CD4-positive, alpha-beta T cell (primary cell): ENCODE measurements at regions not wholly inside any gene's neighbourhood (a gene's known extent, or its start where the extent isn't known, plus 50 kb on each side); places are given as distances from the start of the nearest gene placed in this dataset.

Experiments used
- ATAC-seq: fragments of 200-7000 bp; cut with Tn5 transposase; one replicate; pipeline ENCODE4 v1.10.0; 2022; ENCODE audit warnings: mild to moderate bottlenecking; ENCODE audit not compliant: poor library complexity
- CTCF ChIA-PET: fragments of 350-600 bp; sonication (Branson Sonifier 250); formaldehyde crosslinking; loops from one replicate; lab custom pipeline; 2021; ENCODE audit warnings: antibody characterized with exemption, inconsistent platforms; lab: Charles Lee
- POLR2A ChIA-PET: fragments of 350-600 bp; sonication (Branson Sonifier 250); formaldehyde crosslinking; loops from one replicate; lab custom pipeline; 2021; ENCODE audit warnings: antibody characterized with exemption, inconsistent platforms; lab: Charles Lee
- DNase-seq, 14 experiments: peaks; one replicate each; pipeline ENCODE4 v3.0.0-alpha.2; 2013 to 2020; ENCODE audit warnings: mixed read lengths in 2 of 14
- H3K27ac ChIP-seq, 2 donors: one replicate each; pipeline versions ENCODE4 v1.5.1 to v1.7.0; 2013; ENCODE audit warnings: low read length in 2 of 2, low read depth in 1 of 2, mild to moderate bottlenecking in 1 of 2
- H3K27me3 ChIP-seq, 2 experiments: 1 replicate in 1 of 2; 2 replicates in 1 of 2; pipeline versions ENCODE4 v1.6.1 to v1.7.0; 2013; ENCODE audit warnings: low read length in 2 of 2, control low read depth in 1 of 2, mild to moderate bottlenecking in 1 of 2, moderate library complexity in 1 of 2; ENCODE audit not compliant: insufficient read depth in 2 of 2, control insufficient read depth in 1 of 2
- H3K36me3 ChIP-seq: one replicate; pipeline ENCODE4 v1.6.1; 2013; ENCODE audit warnings: low read length, control low read depth; ENCODE audit not compliant: insufficient read depth
- H3K4me1 ChIP-seq: one replicate; pipeline ENCODE4 v1.6.1; 2013; ENCODE audit warnings: low read length, control low read depth; ENCODE audit not compliant: insufficient read depth
- H3K4me3 ChIP-seq: one replicate; pipeline ENCODE4 v1.5.1; 2013; ENCODE audit warnings: mild to moderate bottlenecking, low read length, moderate library complexity
- H3K9me3 ChIP-seq, 2 experiments: 1 replicate in 1 of 2; 2 replicates in 1 of 2; pipeline versions ENCODE4 v1.6.1 to v1.7.0; 2013; ENCODE audit warnings: low read length in 2 of 2, mild to moderate bottlenecking in 2 of 2, control low read depth in 1 of 2, moderate library complexity in 1 of 2; ENCODE audit not compliant: control insufficient read depth in 1 of 2, insufficient read depth in 1 of 2
- H3K27ac Mint-ChIP-seq: one replicate; pipeline ENCODE4 v1.8.0; 2020; ENCODE audit warnings: mixed read lengths
- H3K27me3 Mint-ChIP-seq: one replicate; pipeline ENCODE4 v1.8.0; 2021; ENCODE audit warnings: mixed read lengths
- H3K36me3 Mint-ChIP-seq: one replicate; pipeline ENCODE4 v1.8.0; 2021; ENCODE audit warnings: low read depth, mixed read lengths
- H3K4me1 Mint-ChIP-seq: one replicate; pipeline ENCODE4 v1.8.0; 2021; ENCODE audit warnings: low read depth, mixed read lengths
- H3K4me3 Mint-ChIP-seq: one replicate; pipeline ENCODE4 v1.8.0; 2020; ENCODE audit warnings: mild to moderate bottlenecking, mixed read lengths
- H3K9me3 Mint-ChIP-seq: one replicate; pipeline ENCODE4 v1.8.0; 2020; ENCODE audit warnings: mixed read lengths
- intact Hi-C, 2 experiments: fragments of 100-400 bp; cut with DNase I in 1 of 2; cut with micrococcal nuclease in 1 of 2; formaldehyde crosslinking; loops; one replicate each; pipeline versions ENCODE4 v1.15.1 to v1.9.0; 2023 to 2025; cut with DNase I, micrococcal nuclease
- TF ChIP-seq, protein P1 (sequence below): fragments of 200-600 bp; IDR thresholded peaks from one replicate; pipeline ENCODE4 v1.8.0; 2022; ENCODE audit warnings: antibody characterized with exemption, mild to moderate bottlenecking

DNA sequence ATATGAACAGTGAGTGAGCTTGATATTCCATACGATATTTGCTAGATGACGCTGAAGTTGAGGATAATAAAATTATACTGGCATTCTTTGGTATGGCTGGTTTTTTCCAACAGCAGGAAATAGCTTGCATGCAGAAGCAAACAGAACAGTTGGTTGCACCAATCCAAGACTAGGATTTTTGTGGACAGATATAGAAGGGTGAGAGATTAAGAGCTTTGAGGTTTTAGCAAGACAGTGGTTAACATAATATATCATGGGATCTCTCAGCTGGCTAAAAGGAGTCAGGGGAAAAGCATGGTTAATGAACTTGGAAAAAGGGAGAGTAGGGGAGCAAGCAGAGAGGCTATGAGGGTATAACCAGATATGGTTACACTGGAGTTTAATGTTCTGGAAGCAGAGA lies 127.9 kb downstream of the DHX15 start:
- no peak overlapping the region for H3K4me3 Mint-ChIP-seq
- ChIA-PET CTCF (interaction anchor here (1.9 kb wide), 1 partner anchor 37 kb away, joined by 6 read pairs; no protein-coding TSS in a partner anchor), POLR2A (no interaction called here)
- intact Hi-C loops: no loop called here
- H3K36me3 Mint-ChIP-seq: no peaks in the 10 kb centered on the region
- Histone ChIP-seq H3K9me3 (no peaks in the 10 kb centered on the region), H3K27ac (no peak overlapping the region), H3K36me3 (no peaks in the 10 kb centered on the region), H3K4me3 (no peak overlapping the region), H3K27me3 (no peaks in the 10 kb centered on the region), H3K4me1 (no peaks in the 10 kb centered on the region)
- ATAC-seq (no peak), DNase-seq (no peak)
- no peaks in the 10 kb centered on the region for H3K9me3 Mint-ChIP-seq
- no peak overlapping the region for H3K27ac Mint-ChIP-seq
- H3K4me1 Mint-ChIP-seq: no peaks in the 10 kb centered on the region
- TF ChIP-seq, protein P1, sequence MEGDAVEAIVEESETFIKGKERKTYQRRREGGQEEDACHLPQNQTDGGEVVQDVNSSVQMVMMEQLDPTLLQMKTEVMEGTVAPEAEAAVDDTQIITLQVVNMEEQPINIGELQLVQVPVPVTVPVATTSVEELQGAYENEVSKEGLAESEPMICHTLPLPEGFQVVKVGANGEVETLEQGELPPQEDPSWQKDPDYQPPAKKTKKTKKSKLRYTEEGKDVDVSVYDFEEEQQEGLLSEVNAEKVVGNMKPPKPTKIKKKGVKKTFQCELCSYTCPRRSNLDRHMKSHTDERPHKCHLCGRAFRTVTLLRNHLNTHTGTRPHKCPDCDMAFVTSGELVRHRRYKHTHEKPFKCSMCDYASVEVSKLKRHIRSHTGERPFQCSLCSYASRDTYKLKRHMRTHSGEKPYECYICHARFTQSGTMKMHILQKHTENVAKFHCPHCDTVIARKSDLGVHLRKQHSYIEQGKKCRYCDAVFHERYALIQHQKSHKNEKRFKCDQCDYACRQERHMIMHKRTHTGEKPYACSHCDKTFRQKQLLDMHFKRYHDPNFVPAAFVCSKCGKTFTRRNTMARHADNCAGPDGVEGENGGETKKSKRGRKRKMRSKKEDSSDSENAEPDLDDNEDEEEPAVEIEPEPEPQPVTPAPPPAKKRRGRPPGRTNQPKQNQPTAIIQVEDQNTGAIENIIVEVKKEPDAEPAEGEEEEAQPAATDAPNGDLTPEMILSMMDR: no peak
- H3K27me3 Mint-ChIP-seq: peaks cover 32% of the 10 kb centered on the region

DNA sequence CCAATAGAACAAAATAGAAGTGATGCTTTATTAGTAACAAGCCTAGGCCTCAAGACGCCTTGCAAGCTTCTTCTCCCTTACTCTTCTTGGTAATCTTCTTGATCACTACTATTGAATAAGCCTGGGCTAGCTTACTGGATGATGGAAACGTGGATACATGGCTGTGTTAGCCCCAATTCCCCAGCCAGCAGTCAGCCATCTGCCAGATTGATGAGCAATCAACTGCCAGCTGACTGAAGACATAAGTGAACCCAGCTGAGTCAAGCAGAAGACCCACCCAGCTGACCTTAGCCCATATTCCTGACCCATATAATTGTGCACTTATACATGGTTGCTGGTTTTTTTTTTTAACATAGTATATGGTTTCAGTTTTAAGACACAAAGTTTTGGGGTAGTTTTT lies 130.4 kb downstream of the DHX15 start:
- H3K9me3 ChIP-seq: no peaks in the 10 kb centered on the region
- no peak for DNase-seq
- Mint-ChIP-seq H3K27ac (no peak overlapping the region), H3K4me3 (no peak overlapping the region), H3K36me3 (no peaks in the 10 kb centered on the region), H3K27me3 (peaks cover 39% of the 10 kb centered on the region), H3K4me1 (no peaks in the 10 kb centered on the region), H3K9me3 (no peaks in the 10 kb centered on the region)
- intact Hi-C loops: no loop called here
- H3K27ac ChIP-seq: no peak overlapping the region
- TF ChIP-seq, protein P1: no peak
- no peak for ATAC-seq
- H3K27me3 ChIP-seq: peaks cover 0 to 1% of the 10 kb centered on the region in 2 experiments
- CTCF ChIA-PET: no interaction called here
- H3K36me3 ChIP-seq: no peaks in the 10 kb centered on the region
- H3K4me1 ChIP-seq: no peaks in the 10 kb centered on the region
- H3K4me3 ChIP-seq: no peak overlapping the region
- POLR2A ChIA-PET: no interaction called here

DNA sequence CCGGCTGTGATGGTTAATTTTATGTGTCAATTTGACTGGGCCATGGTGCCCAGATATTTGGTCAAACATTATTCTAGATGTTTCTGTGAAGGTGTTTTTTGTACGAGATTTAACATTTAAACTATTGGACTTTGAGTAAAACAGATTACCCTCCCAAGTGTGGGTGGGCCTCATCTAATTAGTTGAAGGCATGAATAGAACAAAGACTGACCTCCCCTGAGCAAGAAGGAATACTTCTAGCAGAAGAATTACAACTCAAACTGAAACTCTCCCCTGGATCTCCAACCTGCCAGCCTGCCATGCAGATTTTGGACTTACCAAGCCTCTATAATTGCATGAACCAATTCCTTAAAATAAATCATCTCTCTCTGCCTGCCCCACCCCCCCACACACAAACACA lies 132.5 kb downstream of the DHX15 start:
- no peak overlapping the region for H3K4me3 Mint-ChIP-seq
- Histone ChIP-seq H3K9me3 (no peaks in the 10 kb centered on the region), H3K36me3 (no peaks in the 10 kb centered on the region), H3K4me1 (no peaks in the 10 kb centered on the region), H3K4me3 (no peak overlapping the region), H3K27me3 (peaks cover 4 to 9% of the 10 kb centered on the region in 2 experiments), H3K27ac (no peak overlapping the region)
- no peak for ATAC-seq
- no peaks in the 10 kb centered on the region for H3K9me3 Mint-ChIP-seq
- no peaks in the 10 kb centered on the region for H3K36me3 Mint-ChIP-seq
- no peak overlapping the region for H3K27ac Mint-ChIP-seq
- TF ChIP-seq, protein P1: no peak
- CTCF ChIA-PET: no interaction called here
- intact Hi-C loops: no loop called here
- H3K4me1 Mint-ChIP-seq: no peaks in the 10 kb centered on the region
- peaks cover 56% of the 10 kb centered on the region for H3K27me3 Mint-ChIP-seq
- POLR2A ChIA-PET: no interaction called here
- DNase-seq: no peak
